SH-SY5Y (cell line): ENCODE measurements at regions not wholly inside any gene's neighbourhood (a gene's known extent, or its start where the extent isn't known, plus 50 kb on each side); places are given as distances from the start of the nearest gene placed in this dataset.

Source experiments
- GATA2 ChIP-seq: IDR thresholded peaks from 2 replicates; pipeline ENCODE4 v1.6.1; 2011; ENCODE audit warnings: mild to moderate bottlenecking, low read depth, low read length
- GATA3 ChIP-seq: IDR thresholded peaks from 2 replicates; pipeline ENCODE4 v1.6.1; 2011; ENCODE audit warnings: low read depth, mild to moderate bottlenecking, low read length, moderate library complexity

DNA sequence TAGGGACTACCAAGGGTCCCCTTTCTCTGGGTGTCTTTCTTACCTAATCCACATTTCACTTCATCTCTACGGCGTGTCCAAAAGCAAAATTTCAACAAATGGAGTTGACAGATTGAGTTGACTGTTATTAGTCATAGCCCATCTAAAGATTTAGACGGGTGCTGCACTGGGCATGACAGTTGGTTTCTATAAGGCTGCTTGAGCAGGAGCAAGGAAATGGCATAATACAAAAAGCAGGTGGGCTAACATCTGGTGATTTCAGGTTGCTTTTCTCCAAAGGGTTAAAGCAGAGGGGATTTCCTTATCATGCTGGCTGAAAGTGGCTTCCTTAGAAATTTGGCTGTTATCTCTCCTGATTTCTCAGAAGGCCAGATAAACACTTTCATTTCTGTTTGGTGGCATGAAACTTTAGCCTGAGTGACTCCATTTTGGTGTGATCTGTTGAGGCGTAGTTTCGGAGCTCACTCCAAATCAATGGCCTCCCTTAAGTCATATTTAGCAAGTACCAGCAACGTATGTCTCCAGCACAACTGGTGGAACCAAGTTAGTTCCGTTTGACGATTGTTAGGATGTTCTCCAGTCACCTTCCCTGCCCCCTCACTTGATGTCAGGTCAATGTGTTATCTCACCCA is 440.4 kb downstream of the FGF9 start:
- TF ChIP-seq GATA2 (no peak), GATA3 (no peak)

DNA sequence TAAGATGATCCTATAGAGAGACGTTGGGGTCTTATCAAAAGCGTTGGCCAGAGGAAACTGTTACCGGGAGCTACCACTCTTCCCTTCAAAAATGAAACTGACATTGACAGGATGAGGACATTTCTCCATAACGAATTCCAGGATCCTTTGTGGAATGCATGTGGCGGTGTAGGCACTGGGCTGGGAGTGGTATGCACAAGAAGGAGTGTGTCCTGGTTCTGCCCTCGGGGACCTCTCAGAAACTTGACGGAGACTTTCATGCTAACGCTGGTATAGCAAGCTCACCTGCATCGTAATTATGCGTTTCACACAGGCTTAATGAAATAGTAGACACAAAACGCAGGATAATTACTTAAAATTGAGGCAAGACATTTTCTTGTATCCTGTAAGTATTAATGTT is 441.1 kb downstream of the FGF9 start:
- no peak for TF ChIP-seq GATA2

- TF ChIP-seq GATA3 = no peak
- no peak for TF ChIP-seq GATA2
These were observed 442.3 kb downstream of the FGF9 start for GRCh38 chr13:22112956-22113745.

- TF ChIP-seq GATA2 = no peak
- TF ChIP-seq GATA3 = no peak
These were observed 443.9 kb downstream of the FGF9 start for GRCh38 chr13:22114630-22115311.

DNA sequence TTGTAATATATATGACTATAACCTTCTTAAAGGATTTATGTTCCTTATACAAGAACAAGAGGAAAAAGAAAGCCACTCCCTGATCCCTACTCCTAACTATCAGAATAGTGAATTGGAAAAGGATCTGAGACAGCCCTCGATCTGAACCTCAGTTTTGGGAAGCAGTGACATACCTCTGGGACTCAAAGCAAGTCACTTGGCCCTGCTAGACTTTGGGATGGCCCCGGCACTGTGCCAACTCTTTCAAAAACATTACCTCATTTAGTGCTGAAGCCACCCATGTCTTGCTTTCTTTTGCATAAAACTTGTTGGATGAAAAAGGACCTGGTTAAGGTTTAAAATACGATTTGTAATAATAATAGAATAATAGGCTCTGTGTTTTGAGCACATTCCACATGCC is 447.3 kb downstream of the FGF9 start:
- TF ChIP-seq GATA2 = no peak
- no peak for TF ChIP-seq GATA3

- TF ChIP-seq GATA3 (no peak), GATA2 (no peak)
These were observed 449.8 kb downstream of the FGF9 start for GRCh38 chr13:22120646-22121045.

DNA sequence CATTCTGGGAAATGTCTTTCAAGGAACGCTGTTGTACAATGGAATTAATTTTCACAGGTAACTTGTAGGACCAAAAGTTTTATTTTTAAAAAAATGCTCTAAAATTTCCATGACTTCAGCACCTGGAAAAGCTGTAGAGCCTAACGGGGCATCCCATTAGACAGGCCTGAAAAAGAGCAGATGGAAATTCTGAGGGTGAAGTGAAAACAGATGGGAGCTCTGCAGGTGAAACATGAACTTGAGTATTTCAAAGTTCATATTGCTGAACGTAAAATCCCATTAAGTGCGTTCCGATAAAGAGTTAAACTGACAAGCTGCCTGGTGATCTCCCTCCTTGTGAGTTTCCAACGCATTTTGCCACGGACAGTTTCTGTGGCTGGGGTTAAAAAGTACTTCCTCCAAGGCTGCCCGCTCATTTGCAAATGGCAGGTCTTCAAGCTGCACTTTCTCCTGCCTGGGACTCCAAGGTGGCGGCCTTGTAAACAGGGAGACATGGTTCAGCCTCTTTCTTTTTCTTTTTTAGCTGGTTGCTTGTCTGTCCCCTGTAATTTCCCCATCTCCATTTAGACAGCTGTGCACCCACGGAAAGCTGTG is 450.4 kb downstream of the FGF9 start:
- no peak for TF ChIP-seq GATA2
- no peak for TF ChIP-seq GATA3

- no peak for TF ChIP-seq GATA2
- TF ChIP-seq GATA3 = no peak
These were observed 455.7 kb downstream of the FGF9 start for GRCh38 chr13:22126433-22127021.

GRCh38 chr13:22127277-22128164 is 456.6 kb downstream of the FGF9 start:
- TF ChIP-seq GATA3 (no peak), GATA2 (no peak)

- TF ChIP-seq GATA2 (no peak), GATA3 (no peak)
These were observed 457.9 kb downstream of the FGF9 start for GRCh38 chr13:22128441-22129408.

GRCh38 chr13:22130254-22130653 is 459.4 kb downstream of the FGF9 start:
- TF ChIP-seq GATA3 = no peak

GRCh38 chr13:22134261-22134660 is 463.4 kb downstream of the FGF9 start:
- TF ChIP-seq GATA2 (no peak), GATA3 (no peak)

GRCh38 chr13:22135446-22135845 is 464.6 kb downstream of the FGF9 start:
- TF ChIP-seq GATA3 (no peak), GATA2 (no peak)
